ENCODE measurements at regions not wholly inside any gene's neighbourhood (a gene's known extent, or its start where the extent isn't known, plus 50 kb on each side); places are given as distances from the start of the nearest gene placed in this dataset.
A peak's percentile ranks its signal among the peaks of the same experiment; 100 is the strongest.
"Not testable (repeated sequence)": the region's sequence is repeated elsewhere in the genome, so short reads cannot be mapped to it uniquely, and the experiment has no call there.

- peak; percentile 64; the same call in 1 of the 2 replicates for TF ChIP-seq NR2F2 (IDR thresholded peaks at IDR 0.05; ENCODE audit: borderline replicate concordance, low read depth)
- no peak for TF ChIP-seq ZMAT5 (CRISPR knock-in tag; IDR thresholded peaks at IDR 0.05; ENCODE audit: borderline replicate concordance, low read depth)
- TF ChIP-seq RBFOX2 (IDR thresholded peaks at IDR 0.05; ENCODE audit: low read depth, low read length): no peak
- no peak for TF ChIP-seq NCOA2 (CRISPR knock-in tag; IDR thresholded peaks at IDR 0.05)
- no peak for TF ChIP-seq YEATS4 (CRISPR knock-in tag; IDR thresholded peaks at IDR 0.05; ENCODE audit: borderline replicate concordance)
- no peak for TF ChIP-seq HOXA7 (CRISPR knock-in tag; IDR thresholded peaks at IDR 0.05)
- TF ChIP-seq UBTF (CRISPR knock-in tag; IDR thresholded peaks at IDR 0.05): no peak
- TF ChIP-seq ZBTB1 (CRISPR knock-in tag; IDR thresholded peaks at IDR 0.05; ENCODE audit: borderline replicate concordance): no peak
- TF ChIP-seq ZNF343 (CRISPR knock-in tag; IDR thresholded peaks at IDR 0.05): no peak
- TF ChIP-seq ZNF317 (CRISPR knock-in tag; IDR thresholded peaks at IDR 0.05): no peak
- TF ChIP-seq ARID5B (CRISPR knock-in tag; IDR thresholded peaks at IDR 0.05): peak; percentile 32; the same call in 1 of the 2 replicates
- TF ChIP-seq ZNF33A (CRISPR knock-in tag; IDR thresholded peaks at IDR 0.05; ENCODE audit: borderline replicate concordance): no peak
- no peak for TF ChIP-seq HHEX (CRISPR knock-in tag; IDR thresholded peaks at IDR 0.05)
- no peak for TF ChIP-seq FOXC1 (CRISPR knock-in tag; IDR thresholded peaks at IDR 0.05; ENCODE audit: borderline replicate concordance)
Observed at GRCh38 chr6:104449918-104450317, 409.8 kb downstream of the HACE1 start (continued).

- H3K9ac ChIP-seq (ENCODE audit: insufficient read depth, low read depth, low read length); CTCF ChIA-PET (ENCODE audit: low intra/inter-chr PET ratio, low total read pairs); H3K9me3 ChIP-seq (ENCODE audit: low read length); H3K36me3 ChIP-seq (replicated peaks in 1 of 2; ENCODE audit: control insufficient read depth in 1 of 2, insufficient read depth in 2 of 2, low read length in 2 of 2); DNase-seq (ENCODE audit: low spot score); FAIRE-seq; ATAC-seq; BruUV-seq (replicated peaks); POLR2A ChIA-PET; intact Hi-C loops (cut with micrococcal nuclease; ENCODE audit: unreplicated experiment); H4K20me1 ChIP-seq (ENCODE audit: insufficient read depth, low read length); H3K27ac ChIP-seq (ENCODE audit: extremely low read length, insufficient read depth, low read length); H3K27me3 ChIP-seq (ENCODE audit: control insufficient read depth in 1 of 2, insufficient read depth in 2 of 2, low read length in 2 of 2); H3K4me1 ChIP-seq (ENCODE audit: insufficient read depth, low read length); H3K79me2 ChIP-seq (ENCODE audit: insufficient read depth, low read length); in situ Hi-C loops (cut with HindIII; ENCODE audit: extremely low pct_ligation_motif_present, low pct_unique_long_range_greater_than_20kb); H3K4me2 ChIP-seq (ENCODE audit: low read depth, low read length); H2AFZ ChIP-seq (ENCODE audit: low read length); H3K4me3 ChIP-seq (replicated peaks in 1 of 3; ENCODE audit: insufficient read depth in 1 of 3, low read depth in 2 of 3, low read length in 3 of 3): not testable (repeated sequence)
- WGBS (ENCODE audit: low lambda C conversion rate): 74% methylated on average over 24 of the region's 45 CpGs
Observed at GRCh38 chr6:104446101-104447080, 413.3 kb downstream of the HACE1 start.

Data from HepG2 (cell line).